Keratinocyte (primary cell): ENCODE measurements at regions not wholly inside any gene's neighbourhood (a gene's known extent, or its start where the extent isn't known, plus 50 kb on each side); places are given as distances from the start of the nearest gene placed in this dataset.

Experiments used
- DNase-seq: peaks from one replicate; pipeline ENCODE4 v3.0.0-alpha.2; 2011; ENCODE audit warnings: low read depth, missing footprints, low spot score
- FAIRE-seq: peaks from 2 replicates; lab custom pipeline; 2011; peaks lifted over from hg19 to GRCh38; lab: Jason Lieb, UNC
- H2AFZ ChIP-seq: 2 replicates; pipeline ENCODE4 v1.6.0; 2012; ENCODE audit warnings: low read length, control low read depth, inconsistent platforms; ENCODE audit not compliant: control insufficient read depth
- H3K27ac ChIP-seq: 2 replicates; pipeline ENCODE4 v1.5.1; 2011; ENCODE audit warnings: low read length; ENCODE audit not compliant: control insufficient read depth, insufficient read depth
- H3K27me3 ChIP-seq: 3 replicates; pipeline ENCODE4 v1.6.0; 2011; ENCODE audit warnings: low read length; ENCODE audit not compliant: control insufficient read depth, insufficient read depth; ENCODE audit errors: extremely low read depth
- H3K36me3 ChIP-seq, 2 experiments: 2 replicates in 1 of 2; 3 replicates in 1 of 2; pipeline ENCODE4 v1.5.1; 2011; ENCODE audit warnings: low read length in 2 of 2, mild to moderate bottlenecking in 1 of 2; ENCODE audit not compliant: control insufficient read depth in 2 of 2, insufficient read depth in 2 of 2; ENCODE audit errors: extremely low read depth in 1 of 2
- H3K4me1 ChIP-seq: 3 replicates; pipeline ENCODE4 v1.5.1; 2011; ENCODE audit warnings: low read length; ENCODE audit not compliant: control insufficient read depth, insufficient read depth; ENCODE audit errors: extremely low read depth
- H3K4me2 ChIP-seq: 3 replicates; pipeline ENCODE4 v1.6.0; 2011; ENCODE audit warnings: low read depth, low read length; ENCODE audit not compliant: control insufficient read depth, insufficient read depth; ENCODE audit errors: extremely low read depth
- H3K4me3 ChIP-seq, 3 experiments: fragments of 200-600 bp in 1 of 3; sonication (generic) in 1 of 3; 2 replicates in 2 of 3; 3 replicates in 1 of 3; pipeline ENCODE4 v1.5.1; 2011 to 2016; ENCODE audit warnings: low read length in 3 of 3, mild to moderate bottlenecking in 3 of 3, control low read depth in 2 of 3, inconsistent platforms in 1 of 3, low read depth in 1 of 3, mixed read lengths in 1 of 3, mixed run types in 1 of 3, moderate library complexity in 1 of 3; ENCODE audit not compliant: control insufficient read depth in 2 of 3, insufficient read depth in 2 of 3; ENCODE audit errors: extremely low read depth in 1 of 3
- H3K79me2 ChIP-seq: 2 replicates; pipeline ENCODE4 v1.6.0; 2012; ENCODE audit warnings: low read length; ENCODE audit not compliant: control insufficient read depth, insufficient read depth
- H3K9ac ChIP-seq: 3 replicates; pipeline ENCODE4 v1.6.0; 2011; ENCODE audit warnings: low read length; ENCODE audit not compliant: control insufficient read depth, insufficient read depth; ENCODE audit errors: extremely low read depth
- H3K9me1 ChIP-seq: 3 replicates; pipeline ENCODE4 v1.6.0; 2011; ENCODE audit warnings: low read length; ENCODE audit not compliant: control insufficient read depth, insufficient read depth; ENCODE audit errors: extremely low read depth
- H3K9me3 ChIP-seq: 2 replicates; pipeline ENCODE4 v1.5.1; 2012; ENCODE audit warnings: low read depth, low read length; ENCODE audit not compliant: control insufficient read depth
- H4K20me1 ChIP-seq: 3 replicates; pipeline ENCODE4 v1.6.0; 2011; ENCODE audit warnings: low read length; ENCODE audit not compliant: control insufficient read depth, insufficient read depth; ENCODE audit errors: extremely low read depth
- CTCF ChIP-seq, 3 experiments: IDR thresholded peaks in 1 of 3; conservative IDR thresholded peaks in 1 of 3; optimal IDR thresholded peaks in 1 of 3; 2 replicates in 2 of 3; 3 replicates in 1 of 3; pipeline versions ENCODE3 to v1.5.1; 2011; ENCODE audit warnings: low read length in 3 of 3, mild to moderate bottlenecking in 3 of 3, moderate library complexity in 2 of 3, control low read depth in 1 of 3, inconsistent platforms in 1 of 3; ENCODE audit not compliant: insufficient read depth in 2 of 3; ENCODE audit errors: extremely low read depth in 1 of 3
- EZH2 ChIP-seq: IDR thresholded peaks from one replicate; pipeline ENCODE4 v1.6.1; 2012; ENCODE audit warnings: inconsistent platforms, mild to moderate bottlenecking, low read length, moderate library complexity
- dilution Hi-C: fragments of 300-500 bp; cut with MboI; formaldehyde crosslinking; loops from one replicate; pipeline ENCODE4 v1.7.0; 2020; ENCODE audit warnings: low sequenced_read_pairs; ENCODE audit not compliant: extremely low pct_ligation_motif_present

- DNase-seq: no peak
- Histone ChIP-seq H3K27me3 (no peaks in the 10 kb centered on the region), H3K4me3 (no peak overlapping the region), H3K27ac (no peak overlapping the region), H4K20me1 (no peaks in the 10 kb centered on the region), H3K79me2 (no peaks in the 10 kb centered on the region), H3K36me3 (no peaks in the 10 kb centered on the region), H3K4me1 (no peaks in the 10 kb centered on the region), H2AFZ (no peak overlapping the region), H3K4me2 (no peak overlapping the region), H3K9ac (no peak overlapping the region), H3K9me1 (no peaks in the 10 kb centered on the region), H3K9me3 (no peaks in the 10 kb centered on the region)
- no peak for TF ChIP-seq EZH2
- no peak for TF ChIP-seq CTCF (optimal IDR thresholded peaks at IDR 0.05 in 1 of 3, IDR thresholded peaks at IDR 0.05 in 1 of 3, conservative IDR thresholded peaks at IDR 0.05 in 1 of 3; ENCODE audit: extremely low read depth in 1 of 3, insufficient read depth in 2 of 3, low read length in 3 of 3)
- FAIRE-seq: no peak
- dilution Hi-C loops: no loop called here
These were observed 165.9 kb upstream of the HHIP start for GRCh38 chr4:144480068-144480467.

- TF ChIP-seq EZH2: no peak
- no peak for TF ChIP-seq CTCF (optimal IDR thresholded peaks at IDR 0.05 in 1 of 3, IDR thresholded peaks at IDR 0.05 in 1 of 3, conservative IDR thresholded peaks at IDR 0.05 in 1 of 3; ENCODE audit: extremely low read depth in 1 of 3, insufficient read depth in 2 of 3, low read length in 3 of 3)
These were observed 156.1 kb upstream of the HHIP start for GRCh38 chr4:144489831-144490230.

More at GRCh38 chr4:144489831-144490230, 156.1 kb upstream of the HHIP start:
- Histone ChIP-seq H3K27me3 (no peaks in the 10 kb centered on the region), H3K4me2 (no peak overlapping the region), H3K36me3 (no peaks in the 10 kb centered on the region), H3K79me2 (no peaks in the 10 kb centered on the region), H4K20me1 (no peaks in the 10 kb centered on the region), H2AFZ (no peak overlapping the region), H3K9ac (no peak overlapping the region), H3K4me1 (no peaks in the 10 kb centered on the region), H3K4me3 (no peak overlapping the region), H3K9me1 (no peaks in the 10 kb centered on the region), H3K27ac (no peak overlapping the region), H3K9me3 (no peaks in the 10 kb centered on the region)
- dilution Hi-C loops: no loop called here
- FAIRE-seq (no peak), DNase-seq (no peak)
